IMR-90 (cell line): ENCODE measurements at regions not wholly inside any gene's neighbourhood (a gene's known extent, or its start where the extent isn't known, plus 50 kb on each side); places are given as distances from the start of the nearest gene placed in this dataset.

Source experiments
- BHLHE40 ChIP-seq: fragments of 150-350 bp; IDR thresholded peaks from 2 replicates; pipeline ENCODE4 v1.6.1; 2016; ENCODE audit warnings: mild to moderate bottlenecking, low read depth, low read length
- CHD1 ChIP-seq: IDR thresholded peaks from 2 replicates; pipeline ENCODE4 v1.6.1; 2012; ENCODE audit warnings: low read depth, low read length, improper control_type of control experiment
- MAFK ChIP-seq: IDR thresholded peaks from 2 replicates; pipeline ENCODE4 v1.6.1; 2012; ENCODE audit warnings: low read depth, low read length, improper control_type of control experiment
- POLR2A ChIP-seq: IDR thresholded peaks from 2 replicates; pipeline ENCODE4 v1.6.1; 2012; ENCODE audit warnings: mild to moderate bottlenecking, low read depth, low read length
- RAD21 ChIP-seq: IDR thresholded peaks from 2 replicates; pipeline ENCODE4 v1.6.1; 2012; ENCODE audit warnings: low read length, improper control_type of control experiment
- RFX5 ChIP-seq: IDR thresholded peaks from 2 replicates; pipeline ENCODE4 v1.8.0; 2012; ENCODE audit warnings: low read depth, mild to moderate bottlenecking, low read length, moderate library complexity
- TF ChIP-seq, protein P1 (sequence below): conservative IDR thresholded peaks from 2 replicates; pipeline ENCODE4 v1.5.1; 2012; ENCODE audit warnings: mild to moderate bottlenecking, low read depth, low read length, improper control_type of control experiment
- TF ChIP-seq, protein P2 (sequence below): fragments of 150-350 bp; IDR thresholded peaks from 2 replicates; pipeline ENCODE4 v1.6.1; 2017; ENCODE audit warnings: mild to moderate bottlenecking, antibody characterized with exemption, low read length, low read depth
- TF ChIP-seq, protein P3 (sequence below): fragments of 150-350 bp; IDR thresholded peaks from 2 replicates; pipeline ENCODE4 v1.6.1; 2016; ENCODE audit warnings: low read depth, mild to moderate bottlenecking, low read length, moderate library complexity, borderline replicate concordance

DNA sequence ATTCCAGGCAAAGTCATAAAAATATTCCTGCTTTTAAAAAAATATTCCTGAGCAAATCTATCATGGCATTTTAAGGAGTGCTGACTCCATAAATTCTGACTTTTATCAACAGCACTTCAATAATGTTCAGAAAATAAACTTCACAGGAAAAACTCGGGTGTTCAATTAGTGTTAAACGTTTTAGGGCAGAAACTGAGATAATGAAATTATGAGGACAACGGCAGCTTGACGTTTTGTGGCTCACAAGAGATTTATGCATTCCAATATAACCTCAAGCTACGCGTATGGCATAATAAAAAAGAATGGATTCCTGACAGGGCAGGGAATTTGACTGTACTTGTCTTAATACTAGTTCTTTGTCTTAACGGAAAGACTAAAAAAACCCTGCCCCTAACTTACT, 133.2 kb downstream of the ICOS start:
- TF ChIP-seq, protein P1, sequence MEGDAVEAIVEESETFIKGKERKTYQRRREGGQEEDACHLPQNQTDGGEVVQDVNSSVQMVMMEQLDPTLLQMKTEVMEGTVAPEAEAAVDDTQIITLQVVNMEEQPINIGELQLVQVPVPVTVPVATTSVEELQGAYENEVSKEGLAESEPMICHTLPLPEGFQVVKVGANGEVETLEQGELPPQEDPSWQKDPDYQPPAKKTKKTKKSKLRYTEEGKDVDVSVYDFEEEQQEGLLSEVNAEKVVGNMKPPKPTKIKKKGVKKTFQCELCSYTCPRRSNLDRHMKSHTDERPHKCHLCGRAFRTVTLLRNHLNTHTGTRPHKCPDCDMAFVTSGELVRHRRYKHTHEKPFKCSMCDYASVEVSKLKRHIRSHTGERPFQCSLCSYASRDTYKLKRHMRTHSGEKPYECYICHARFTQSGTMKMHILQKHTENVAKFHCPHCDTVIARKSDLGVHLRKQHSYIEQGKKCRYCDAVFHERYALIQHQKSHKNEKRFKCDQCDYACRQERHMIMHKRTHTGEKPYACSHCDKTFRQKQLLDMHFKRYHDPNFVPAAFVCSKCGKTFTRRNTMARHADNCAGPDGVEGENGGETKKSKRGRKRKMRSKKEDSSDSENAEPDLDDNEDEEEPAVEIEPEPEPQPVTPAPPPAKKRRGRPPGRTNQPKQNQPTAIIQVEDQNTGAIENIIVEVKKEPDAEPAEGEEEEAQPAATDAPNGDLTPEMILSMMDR = no peak
- TF ChIP-seq MAFK (no peak), POLR2A (no peak), CHD1 (no peak), RAD21 (no peak), RFX5 (no peak), BHLHE40 (no peak)
- TF ChIP-seq, protein P2, sequence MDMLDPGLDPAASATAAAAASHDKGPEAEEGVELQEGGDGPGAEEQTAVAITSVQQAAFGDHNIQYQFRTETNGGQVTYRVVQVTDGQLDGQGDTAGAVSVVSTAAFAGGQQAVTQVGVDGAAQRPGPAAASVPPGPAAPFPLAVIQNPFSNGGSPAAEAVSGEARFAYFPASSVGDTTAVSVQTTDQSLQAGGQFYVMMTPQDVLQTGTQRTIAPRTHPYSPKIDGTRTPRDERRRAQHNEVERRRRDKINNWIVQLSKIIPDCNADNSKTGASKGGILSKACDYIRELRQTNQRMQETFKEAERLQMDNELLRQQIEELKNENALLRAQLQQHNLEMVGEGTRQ = no peak
- TF ChIP-seq, protein P3, sequence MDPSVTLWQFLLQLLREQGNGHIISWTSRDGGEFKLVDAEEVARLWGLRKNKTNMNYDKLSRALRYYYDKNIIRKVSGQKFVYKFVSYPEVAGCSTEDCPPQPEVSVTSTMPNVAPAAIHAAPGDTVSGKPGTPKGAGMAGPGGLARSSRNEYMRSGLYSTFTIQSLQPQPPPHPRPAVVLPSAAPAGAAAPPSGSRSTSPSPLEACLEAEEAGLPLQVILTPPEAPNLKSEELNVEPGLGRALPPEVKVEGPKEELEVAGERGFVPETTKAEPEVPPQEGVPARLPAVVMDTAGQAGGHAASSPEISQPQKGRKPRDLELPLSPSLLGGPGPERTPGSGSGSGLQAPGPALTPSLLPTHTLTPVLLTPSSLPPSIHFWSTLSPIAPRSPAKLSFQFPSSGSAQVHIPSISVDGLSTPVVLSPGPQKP = no peak
